HepG2 (cell line): ENCODE measurements at regions not wholly inside any gene's neighbourhood (a gene's known extent, or its start where the extent isn't known, plus 50 kb on each side); places are given as distances from the start of the nearest gene placed in this dataset.

Experiments used
- ARHGAP35 ChIP-seq: sonication (generic); formaldehyde crosslinking; IDR thresholded peaks from 2 replicates; pipeline ENCODE4 v1.9.0; 2022; ENCODE audit warnings: mild to moderate bottlenecking, inconsistent platforms, moderate library complexity, missing genetic modification reagents, borderline replicate concordance
- ATF1 ChIP-seq: IDR thresholded peaks from 2 replicates; pipeline ENCODE4 v1.6.1; 2016; ENCODE audit warnings: mild to moderate bottlenecking, control low read depth
- DNMT3B ChIP-seq: conservative IDR thresholded peaks from 2 replicates; pipeline ENCODE4 v1.6.1; 2016; ENCODE audit warnings: missing biosample characterization, control low read depth
- FOXP1 ChIP-seq, 2 experiments: fragments of 450-650 bp in 1 of 2; IDR thresholded peaks; 2 replicates each; pipeline ENCODE4 v1.6.1; 2017 to 2018; ENCODE audit warnings: antibody characterized with exemption in 1 of 2
- GATAD2A ChIP-seq: IDR thresholded peaks from 2 replicates; pipeline ENCODE4 v1.6.1; 2016
- IRF2 ChIP-seq: IDR thresholded peaks from 2 replicates; pipeline ENCODE4 v1.6.1; 2018; ENCODE audit warnings: missing genetic modification reagents, missing compliant biosample characterization
- KAT8 ChIP-seq: IDR thresholded peaks from 2 replicates; pipeline ENCODE4 v1.6.1; 2016; ENCODE audit warnings: missing genetic modification reagents, missing compliant biosample characterization
- MYNN ChIP-seq: sonication (generic); formaldehyde crosslinking; IDR thresholded peaks from 2 replicates; pipeline ENCODE4 v1.4.0; 2020; ENCODE audit warnings: mild to moderate bottlenecking, low read depth, missing genetic modification reagents
- NR2C2 ChIP-seq: sonication (generic); formaldehyde crosslinking; IDR thresholded peaks from 2 replicates; pipeline ENCODE4 v1.4.0; 2020; ENCODE audit warnings: missing genetic modification reagents, mild to moderate bottlenecking, moderate library complexity, borderline replicate concordance
- PCBP1 ChIP-seq: fragments of 200-400 bp; formaldehyde crosslinking; IDR thresholded peaks from 2 replicates; pipeline ENCODE4 v1.6.1; 2017; ENCODE audit warnings: mild to moderate bottlenecking, low read depth, low read length, borderline replicate concordance
- POLR2A ChIP-seq, 2 experiments: IDR thresholded peaks; 2 replicates each; pipeline ENCODE4 v1.6.1; 2011; ENCODE audit warnings: low read depth in 2 of 2, low read length in 2 of 2, mild to moderate bottlenecking in 1 of 2, moderate library complexity in 1 of 2; ENCODE audit not compliant: insufficient read depth in 1 of 2
- RBM39 ChIP-seq: fragments of 200-400 bp; formaldehyde crosslinking; IDR thresholded peaks from one replicate; pipeline ENCODE4 v1.6.1; 2018; ENCODE audit warnings: antibody characterized with exemption, mild to moderate bottlenecking, low read depth, low read length; ENCODE audit not compliant: poor library complexity, severe bottlenecking
- SATB2 ChIP-seq: sonication (generic); formaldehyde crosslinking; IDR thresholded peaks from 2 replicates; pipeline ENCODE4 v1.5.0; 2020; ENCODE audit warnings: missing genetic modification reagents
- SMC3 ChIP-seq: IDR thresholded peaks from 2 replicates; pipeline ENCODE4 v1.6.1; 2011; ENCODE audit warnings: low read length, improper control_type of control experiment
- SRSF4 ChIP-seq: fragments of 200-400 bp; formaldehyde crosslinking; IDR thresholded peaks from one replicate; pipeline ENCODE4 v1.6.1; 2018; ENCODE audit warnings: mild to moderate bottlenecking, low read depth, low read length, moderate library complexity; ENCODE audit not compliant: poor library complexity, severe bottlenecking
- THAP7 ChIP-seq: sonication (generic); formaldehyde crosslinking; IDR thresholded peaks from 2 replicates; pipeline ENCODE4 v1.8.1; 2023; ENCODE audit warnings: mild to moderate bottlenecking, missing genetic modification reagents
- XBP1 ChIP-seq: sonication (generic); formaldehyde crosslinking; IDR thresholded peaks from 2 replicates; pipeline ENCODE4 v1.5.0; 2020; ENCODE audit warnings: missing genetic modification reagents
- YY1 ChIP-seq: IDR thresholded peaks from 2 replicates; pipeline ENCODE4 v1.6.1; 2011; ENCODE audit warnings: low read length, low read depth, moderate library complexity, mild to moderate bottlenecking; ENCODE audit not compliant: insufficient read depth, insufficient replicate concordance
- ZNF501 ChIP-seq: sonication (generic); formaldehyde crosslinking; IDR thresholded peaks from 2 replicates; pipeline ENCODE4 v1.5.1; 2020; ENCODE audit warnings: mild to moderate bottlenecking, moderate library complexity, missing genetic modification reagents
- ZNF552 ChIP-seq: sonication (generic); formaldehyde crosslinking; IDR thresholded peaks from 2 replicates; pipeline ENCODE4 v1.9.0; 2022; ENCODE audit warnings: missing genetic modification reagents, mild to moderate bottlenecking, borderline replicate concordance
- ZNF691 ChIP-seq: sonication (generic); formaldehyde crosslinking; IDR thresholded peaks from 2 replicates; pipeline ENCODE4 v1.4.0; 2020; ENCODE audit warnings: missing genetic modification reagents, low read depth, mild to moderate bottlenecking, borderline replicate concordance
- ZNF879 ChIP-seq: sonication (generic); formaldehyde crosslinking; IDR thresholded peaks from 2 replicates; pipeline ENCODE4 v1.8.1; 2023; ENCODE audit warnings: missing genetic modification reagents
- TF ChIP-seq, protein P1 (sequence below): sonication (generic); formaldehyde crosslinking; IDR thresholded peaks from 2 replicates; pipeline ENCODE4 v1.4.0; 2020; ENCODE audit warnings: missing genetic modification reagents
- TF ChIP-seq, protein P2 (sequence below): IDR thresholded peaks from 2 replicates; pipeline ENCODE4 v1.6.1; 2018; ENCODE audit warnings: missing genetic modification reagents, mild to moderate bottlenecking, missing compliant biosample characterization

GRCh38 chr5:93677359-93677891 is 64.0 kb downstream of the POU5F2 start (continued):
- TF ChIP-seq ZNF552 (no peak), POLR2A (IDR thresholded peaks at IDR 0.05; ENCODE audit: insufficient read depth in 1 of 2, low read depth in 2 of 2, low read length in 2 of 2) (no peak), GATAD2A (CRISPR knock-in tag) (peak; percentile 77), YY1 (no peak), IRF2 (CRISPR knock-in tag) (no peak), DNMT3B (no peak), KAT8 (CRISPR knock-in tag) (peak; percentile 26; the same call in 1 of the 2 replicates), NR2C2 (CRISPR knock-in tag) (no peak), PCBP1 (no peak), THAP7 (CRISPR knock-in tag) (no peak), ARHGAP35 (CRISPR knock-in tag) (no peak), MYNN (CRISPR knock-in tag) (no peak), SATB2 (CRISPR knock-in tag) (no peak), ZNF691 (CRISPR knock-in tag) (no peak), XBP1 (CRISPR knock-in tag) (no peak), ATF1 (no peak), SMC3 (no peak), SRSF4 (no peak), FOXP1 (IDR thresholded peaks at IDR 0.05) (no peak), FOXP1 (CRISPR knock-in tag; IDR thresholded peaks at IDR 0.05) (no peak; the same call in 1 of the 2 replicates), ZNF501 (CRISPR knock-in tag) (no peak), RBM39 (no peak), ZNF879 (CRISPR knock-in tag) (no peak)
- TF ChIP-seq, protein P1, sequence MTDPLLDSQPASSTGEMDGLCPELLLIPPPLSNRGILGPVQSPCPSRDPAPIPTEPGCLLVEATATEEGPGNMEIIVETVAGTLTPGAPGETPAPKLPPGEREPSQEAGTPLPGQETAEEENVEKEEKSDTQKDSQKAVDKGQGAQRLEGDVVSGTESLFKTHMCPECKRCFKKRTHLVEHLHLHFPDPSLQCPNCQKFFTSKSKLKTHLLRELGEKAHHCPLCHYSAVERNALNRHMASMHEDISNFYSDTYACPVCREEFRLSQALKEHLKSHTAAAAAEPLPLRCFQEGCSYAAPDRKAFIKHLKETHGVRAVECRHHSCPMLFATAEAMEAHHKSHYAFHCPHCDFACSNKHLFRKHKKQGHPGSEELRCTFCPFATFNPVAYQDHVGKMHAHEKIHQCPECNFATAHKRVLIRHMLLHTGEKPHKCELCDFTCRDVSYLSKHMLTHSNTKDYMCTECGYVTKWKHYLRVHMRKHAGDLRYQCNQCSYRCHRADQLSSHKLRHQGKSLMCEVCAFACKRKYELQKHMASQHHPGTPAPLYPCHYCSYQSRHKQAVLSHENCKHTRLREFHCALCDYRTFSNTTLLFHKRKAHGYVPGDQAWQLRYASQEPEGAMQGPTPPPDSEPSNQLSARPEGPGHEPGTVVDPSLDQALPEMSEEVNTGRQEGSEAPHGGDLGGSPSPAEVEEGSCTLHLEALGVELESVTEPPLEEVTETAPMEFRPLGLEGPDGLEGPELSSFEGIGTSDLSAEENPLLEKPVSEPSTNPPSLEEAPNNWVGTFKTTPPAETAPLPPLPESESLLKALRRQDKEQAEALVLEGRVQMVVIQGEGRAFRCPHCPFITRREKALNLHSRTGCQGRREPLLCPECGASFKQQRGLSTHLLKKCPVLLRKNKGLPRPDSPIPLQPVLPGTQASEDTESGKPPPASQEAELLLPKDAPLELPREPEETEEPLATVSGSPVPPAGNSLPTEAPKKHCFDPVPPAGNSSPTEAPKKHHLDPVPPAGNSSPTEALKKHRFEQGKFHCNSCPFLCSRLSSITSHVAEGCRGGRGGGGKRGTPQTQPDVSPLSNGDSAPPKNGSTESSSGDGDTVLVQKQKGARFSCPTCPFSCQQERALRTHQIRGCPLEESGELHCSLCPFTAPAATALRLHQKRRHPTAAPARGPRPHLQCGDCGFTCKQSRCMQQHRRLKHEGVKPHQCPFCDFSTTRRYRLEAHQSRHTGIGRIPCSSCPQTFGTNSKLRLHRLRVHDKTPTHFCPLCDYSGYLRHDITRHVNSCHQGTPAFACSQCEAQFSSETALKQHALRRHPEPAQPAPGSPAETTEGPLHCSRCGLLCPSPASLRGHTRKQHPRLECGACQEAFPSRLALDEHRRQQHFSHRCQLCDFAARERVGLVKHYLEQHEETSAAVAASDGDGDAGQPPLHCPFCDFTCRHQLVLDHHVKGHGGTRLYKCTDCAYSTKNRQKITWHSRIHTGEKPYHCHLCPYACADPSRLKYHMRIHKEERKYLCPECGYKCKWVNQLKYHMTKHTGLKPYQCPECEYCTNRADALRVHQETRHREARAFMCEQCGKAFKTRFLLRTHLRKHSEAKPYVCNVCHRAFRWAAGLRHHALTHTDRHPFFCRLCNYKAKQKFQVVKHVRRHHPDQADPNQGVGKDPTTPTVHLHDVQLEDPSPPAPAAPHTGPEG (CRISPR knock-in tag), result no peak
- TF ChIP-seq, protein P2, sequence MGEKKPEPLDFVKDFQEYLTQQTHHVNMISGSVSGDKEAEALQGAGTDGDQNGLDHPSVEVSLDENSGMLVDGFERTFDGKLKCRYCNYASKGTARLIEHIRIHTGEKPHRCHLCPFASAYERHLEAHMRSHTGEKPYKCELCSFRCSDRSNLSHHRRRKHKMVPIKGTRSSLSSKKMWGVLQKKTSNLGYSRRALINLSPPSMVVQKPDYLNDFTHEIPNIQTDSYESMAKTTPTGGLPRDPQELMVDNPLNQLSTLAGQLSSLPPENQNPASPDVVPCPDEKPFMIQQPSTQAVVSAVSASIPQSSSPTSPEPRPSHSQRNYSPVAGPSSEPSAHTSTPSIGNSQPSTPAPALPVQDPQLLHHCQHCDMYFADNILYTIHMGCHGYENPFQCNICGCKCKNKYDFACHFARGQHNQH (CRISPR knock-in tag), result no peak
